IPS-20b (cell line): ENCODE measurements at regions not wholly inside any gene's neighbourhood (a gene's known extent, or its start where the extent isn't known, plus 50 kb on each side); places are given as distances from the start of the nearest gene placed in this dataset.
A peak's percentile ranks its signal among the peaks of the same experiment; 100 is the strongest.
"Not testable (repeated sequence)": the region's sequence is repeated elsewhere in the genome, so short reads cannot be mapped to it uniquely, and the experiment has no call there.

Source experiments
- H3K27ac ChIP-seq: one replicate; pipeline ENCODE4 v1.5.1; 2013; ENCODE audit warnings: low read length
- H3K27me3 ChIP-seq: 2 replicates; pipeline ENCODE4 v1.6.1; 2013; ENCODE audit warnings: mild to moderate bottlenecking, low read length, inconsistent platforms; ENCODE audit not compliant: insufficient read depth
- H3K36me3 ChIP-seq: 2 replicates; pipeline ENCODE4 v1.6.1; 2013; ENCODE audit warnings: low read depth, mild to moderate bottlenecking, inconsistent platforms, low read length, moderate library complexity; ENCODE audit not compliant: insufficient read depth
- H3K4me1 ChIP-seq: 2 replicates; pipeline ENCODE4 v1.6.1; 2013; ENCODE audit warnings: mild to moderate bottlenecking, control low read depth, inconsistent platforms, low read length, moderate library complexity; ENCODE audit not compliant: insufficient read depth
- H3K4me3 ChIP-seq: 2 replicates; pipeline ENCODE4 v1.5.1; 2013; ENCODE audit warnings: mild to moderate bottlenecking, low read length, inconsistent platforms
- H3K9ac ChIP-seq: 2 replicates; pipeline ENCODE4 v1.6.1; 2013; ENCODE audit warnings: low read depth, mild to moderate bottlenecking, inconsistent platforms, low read length, moderate library complexity
- H3K9me3 ChIP-seq: 2 replicates; pipeline ENCODE4 v1.6.1; 2013; ENCODE audit warnings: mild to moderate bottlenecking, low read depth, low read length, inconsistent platforms; ENCODE audit not compliant: insufficient read depth

DNA sequence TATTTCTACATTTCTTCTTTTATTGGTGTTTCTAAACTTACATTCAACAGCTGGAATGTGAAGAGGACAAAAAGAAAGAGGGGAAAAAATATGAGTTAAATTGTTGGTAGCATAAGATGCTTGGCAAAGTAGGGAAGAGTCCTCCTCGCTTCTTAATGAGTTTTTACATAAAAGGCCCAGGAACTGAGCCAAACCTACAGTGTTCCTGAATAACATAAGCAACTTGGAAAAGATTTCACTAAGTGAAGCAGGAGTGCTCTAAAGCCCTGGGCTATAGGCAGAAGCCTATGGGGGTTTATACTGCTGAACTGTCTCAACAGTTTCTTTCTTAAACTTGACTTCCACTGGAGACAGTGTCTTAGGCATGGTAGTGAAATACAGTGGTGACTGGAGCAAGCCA, 115.0 kb upstream of the USP25 start:
- Histone ChIP-seq H3K27me3 (no peaks in the 10 kb centered on the region), H3K36me3 (no peaks in the 10 kb centered on the region)

GRCh38 chr21:15616864-15617574, 112.8 kb upstream of the USP25 start:
- Histone ChIP-seq H3K4me3 (no peak overlapping the region), H3K36me3 (no peaks in the 10 kb centered on the region), H3K27ac (no peak overlapping the region), H3K27me3 (no peaks in the 10 kb centered on the region), H3K9ac (no peak overlapping the region), H3K4me1 (peaks cover 8% of the 10 kb centered on the region), H3K9me3 (no peaks in the 10 kb centered on the region)

More for the DNA sequence above, 115.0 kb upstream of the USP25 start:
- Histone ChIP-seq H3K4me3 (no peak overlapping the region), H3K27ac (no peak overlapping the region), H3K9ac (no peak overlapping the region), H3K4me1 (peaks cover 8% of the 10 kb centered on the region), H3K9me3 (no peaks in the 10 kb centered on the region; the same call in 1 of the 2 replicates)

DNA sequence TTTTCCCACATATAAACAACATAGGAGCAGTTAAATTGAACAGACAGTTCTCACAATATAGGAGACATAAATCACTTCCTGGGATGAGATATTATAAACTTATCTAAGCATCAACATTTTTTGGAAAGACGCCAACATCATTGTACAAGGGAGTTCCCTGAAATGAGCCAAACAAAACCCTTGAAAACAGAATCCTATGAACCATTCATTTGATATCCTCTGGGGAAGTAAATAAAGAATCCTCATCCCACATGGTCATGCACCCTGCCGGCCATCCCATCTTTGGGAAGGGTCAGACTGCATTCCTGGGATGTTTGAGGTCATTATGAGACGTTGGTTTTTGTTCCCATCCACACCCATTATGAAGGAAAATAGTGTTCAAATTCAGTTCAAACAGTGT, 111.8 kb upstream of the USP25 start:
- Histone ChIP-seq H3K27ac (peak overlapping the region; percentile 22), H3K36me3 (no peaks in the 10 kb centered on the region), H3K9me3 (no peaks in the 10 kb centered on the region), H3K9ac (no peak overlapping the region), H3K27me3 (no peaks in the 10 kb centered on the region), H3K4me1 (peaks cover 8% of the 10 kb centered on the region), H3K4me3 (no peak overlapping the region)

- Histone ChIP-seq H3K9me3 (no peaks in the 10 kb centered on the region), H3K27ac (no peak overlapping the region), H3K4me3 (no peak overlapping the region), H3K9ac (no peak overlapping the region), H3K36me3 (no peaks in the 10 kb centered on the region), H3K4me1 (peaks cover 8% of the 10 kb centered on the region), H3K27me3 (no peaks in the 10 kb centered on the region)
These were observed 108.9 kb upstream of the USP25 start for GRCh38 chr21:15620892-15621291.

DNA sequence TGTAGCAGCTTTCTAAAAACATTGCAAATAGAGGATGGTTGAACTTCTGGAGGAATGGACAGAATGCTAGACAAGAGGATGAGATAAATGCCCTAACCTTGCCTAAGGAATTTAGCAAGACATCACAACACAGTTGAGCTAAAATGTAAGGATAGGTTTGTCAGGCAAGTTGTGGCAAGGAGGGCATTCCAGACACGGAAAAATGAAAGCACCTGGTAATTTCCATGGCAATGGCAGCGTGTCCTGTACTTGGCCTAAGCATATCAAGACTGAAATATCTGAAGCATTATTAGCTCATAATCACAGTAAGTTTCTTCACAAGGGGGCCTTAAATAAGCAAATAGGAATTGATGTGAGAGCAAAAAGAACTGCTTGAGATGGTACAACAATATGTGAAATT, 105.1 kb upstream of the USP25 start:
- Histone ChIP-seq H3K27me3 (no peaks in the 10 kb centered on the region), H3K9me3 (no peaks in the 10 kb centered on the region), H3K36me3 (no peaks in the 10 kb centered on the region), H3K4me3 (no peak overlapping the region), H3K9ac (no peak overlapping the region), H3K27ac (no peak overlapping the region), H3K4me1 (peaks cover 3% of the 10 kb centered on the region; the same call in 1 of the 2 replicates)

- Histone ChIP-seq H3K4me3 (no peak overlapping the region), H3K9me3 (no peaks in the 10 kb centered on the region), H3K4me1 (peaks cover 3% of the 10 kb centered on the region; the same call in 1 of the 2 replicates), H3K36me3 (no peaks in the 10 kb centered on the region), H3K27me3 (no peaks in the 10 kb centered on the region), H3K9ac (no peak overlapping the region), H3K27ac (no peak overlapping the region)
These were observed 104.4 kb upstream of the USP25 start for GRCh38 chr21:15625363-15625762.

DNA sequence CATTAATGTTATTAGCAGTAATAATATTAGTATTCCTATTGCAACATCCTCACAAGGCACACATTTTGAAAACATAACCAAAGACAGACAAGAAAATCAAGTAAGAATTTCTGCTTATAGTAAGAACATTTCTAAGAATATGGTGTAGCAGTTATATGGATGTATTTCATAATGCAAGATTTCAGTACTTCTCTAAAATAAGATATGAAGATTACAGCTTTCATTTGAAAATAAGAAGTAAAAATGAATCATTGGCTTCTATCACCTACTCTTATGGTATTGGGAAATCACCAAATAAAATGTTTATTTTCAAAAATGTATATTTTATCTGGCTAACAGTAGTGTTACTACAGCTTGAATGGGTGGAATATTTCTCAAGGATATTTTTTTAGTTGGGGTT, 103.8 kb upstream of the USP25 start:
- no peaks in the 10 kb centered on the region for H3K27me3 ChIP-seq
- peaks cover 3% of the 10 kb centered on the region; the same call in 1 of the 2 replicates for H3K4me1 ChIP-seq
- H3K27ac ChIP-seq, result no peak overlapping the region
- H3K36me3 ChIP-seq, result no peaks in the 10 kb centered on the region
- H3K9ac ChIP-seq, result no peak overlapping the region
- H3K4me3 ChIP-seq, result no peak overlapping the region
- no peaks in the 10 kb centered on the region for H3K9me3 ChIP-seq

- H3K9me3 ChIP-seq, result no peaks in the 10 kb centered on the region
- peaks cover 3% of the 10 kb centered on the region; the same call in 1 of the 2 replicates for H3K4me1 ChIP-seq
- H3K4me3 ChIP-seq, result no peak overlapping the region
- no peak overlapping the region for H3K9ac ChIP-seq
- H3K27ac ChIP-seq, result no peak overlapping the region
- H3K27me3 ChIP-seq, result no peaks in the 10 kb centered on the region
- H3K36me3 ChIP-seq, result no peaks in the 10 kb centered on the region
These were observed 102.8 kb upstream of the USP25 start for GRCh38 chr21:15627011-15627410.

GRCh38 chr21:15627823-15628222, 102.0 kb upstream of the USP25 start:
- no peak overlapping the region for H3K27ac ChIP-seq
- no peak overlapping the region for H3K9ac ChIP-seq
- H3K4me1 ChIP-seq, result peaks cover 3% of the 10 kb centered on the region; the same call in 1 of the 2 replicates
- H3K27me3 ChIP-seq, result no peaks in the 10 kb centered on the region
- H3K4me3 ChIP-seq, result no peak overlapping the region
- no peaks in the 10 kb centered on the region for H3K9me3 ChIP-seq
- no peaks in the 10 kb centered on the region for H3K36me3 ChIP-seq

GRCh38 chr21:15631342-15631741, 98.4 kb upstream of the USP25 start:
- no peak overlapping the region for H3K27ac ChIP-seq
- no peak overlapping the region for H3K4me3 ChIP-seq
- peaks cover 3% of the 10 kb centered on the region; the same call in 1 of the 2 replicates for H3K4me1 ChIP-seq
- no peaks in the 10 kb centered on the region for H3K27me3 ChIP-seq
- H3K9ac ChIP-seq, result no peak overlapping the region
- no peaks in the 10 kb centered on the region for H3K36me3 ChIP-seq
- H3K9me3 ChIP-seq, result no peaks in the 10 kb centered on the region

DNA sequence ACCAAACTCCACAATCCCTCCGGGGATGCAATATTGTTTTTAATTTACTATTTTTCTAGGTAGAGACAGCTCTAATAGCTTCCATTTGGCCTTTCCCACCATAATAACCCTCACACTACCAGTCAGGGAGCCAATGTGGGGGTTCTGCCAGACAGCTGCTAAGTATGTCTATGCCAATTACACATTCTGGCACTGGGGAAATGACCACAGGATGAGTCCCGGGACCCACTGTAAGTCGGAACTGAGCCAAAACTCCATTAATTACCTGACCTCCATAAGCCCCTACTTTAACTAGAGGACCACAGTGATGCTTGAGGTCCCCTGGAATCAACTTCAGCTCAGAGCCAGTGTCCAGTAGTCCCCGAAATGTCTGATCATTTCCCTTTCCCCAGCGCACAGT, 95.2 kb upstream of the USP25 start:
- H3K9me3 ChIP-seq, H3K4me3 ChIP-seq, H3K4me1 ChIP-seq, H3K36me3 ChIP-seq, H3K27me3 ChIP-seq, H3K27ac ChIP-seq, H3K9ac ChIP-seq: not testable (repeated sequence)

DNA sequence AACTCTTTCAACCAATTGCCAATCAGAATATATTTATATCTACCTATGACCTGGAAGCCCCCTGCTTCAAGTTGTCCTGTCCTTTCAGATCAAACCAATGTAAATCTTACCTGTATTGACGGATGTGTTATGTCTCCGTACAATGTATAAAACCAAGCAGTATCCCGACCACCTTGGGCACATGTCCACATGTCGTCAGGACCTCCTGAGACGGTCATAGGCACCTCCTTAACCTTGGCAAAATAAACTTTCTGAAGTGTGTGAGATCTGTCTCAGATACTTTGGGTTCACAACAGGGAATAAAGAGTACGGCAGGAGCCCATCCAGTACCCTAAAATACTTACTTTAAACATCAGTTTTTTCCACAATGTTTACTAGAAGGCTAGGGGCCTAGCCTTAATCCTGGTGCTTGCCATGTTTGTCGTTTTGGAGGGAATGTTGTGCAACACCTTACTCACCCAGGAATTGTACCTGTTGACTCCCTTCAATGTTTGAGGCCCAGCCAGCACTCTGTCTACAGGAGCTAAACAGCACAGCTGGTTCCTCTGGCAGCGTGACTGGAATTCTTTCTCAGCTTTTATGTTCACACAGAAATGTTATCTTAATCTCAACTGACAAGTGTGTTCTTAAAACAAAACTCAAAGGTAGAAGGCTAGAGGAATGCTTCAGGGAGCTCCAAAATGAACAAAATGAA, 90.8 kb upstream of the USP25 start:
- no peak overlapping the region for H3K27ac ChIP-seq
- H3K36me3 ChIP-seq, result no peaks in the 10 kb centered on the region
- H3K27me3 ChIP-seq, result no peaks in the 10 kb centered on the region
- H3K9me3 ChIP-seq, result no peaks in the 10 kb centered on the region
- no peaks in the 10 kb centered on the region for H3K4me1 ChIP-seq
- no peak overlapping the region for H3K4me3 ChIP-seq
- H3K9ac ChIP-seq, result no peak overlapping the region
